CD4-positive, alpha-beta T cell treated with Interleukin-12 subunit alpha and Interleukin-12 subunit beta, for 1 hour (primary cell): ENCODE measurements at regions not wholly inside any gene's neighbourhood (a gene's known extent, or its start where the extent isn't known, plus 50 kb on each side); places are given as distances from the start of the nearest gene placed in this dataset.

Source experiments
- DNase-seq: peaks from one replicate; pipeline ENCODE4 v3.0.0-alpha.2; 2020

DNA sequence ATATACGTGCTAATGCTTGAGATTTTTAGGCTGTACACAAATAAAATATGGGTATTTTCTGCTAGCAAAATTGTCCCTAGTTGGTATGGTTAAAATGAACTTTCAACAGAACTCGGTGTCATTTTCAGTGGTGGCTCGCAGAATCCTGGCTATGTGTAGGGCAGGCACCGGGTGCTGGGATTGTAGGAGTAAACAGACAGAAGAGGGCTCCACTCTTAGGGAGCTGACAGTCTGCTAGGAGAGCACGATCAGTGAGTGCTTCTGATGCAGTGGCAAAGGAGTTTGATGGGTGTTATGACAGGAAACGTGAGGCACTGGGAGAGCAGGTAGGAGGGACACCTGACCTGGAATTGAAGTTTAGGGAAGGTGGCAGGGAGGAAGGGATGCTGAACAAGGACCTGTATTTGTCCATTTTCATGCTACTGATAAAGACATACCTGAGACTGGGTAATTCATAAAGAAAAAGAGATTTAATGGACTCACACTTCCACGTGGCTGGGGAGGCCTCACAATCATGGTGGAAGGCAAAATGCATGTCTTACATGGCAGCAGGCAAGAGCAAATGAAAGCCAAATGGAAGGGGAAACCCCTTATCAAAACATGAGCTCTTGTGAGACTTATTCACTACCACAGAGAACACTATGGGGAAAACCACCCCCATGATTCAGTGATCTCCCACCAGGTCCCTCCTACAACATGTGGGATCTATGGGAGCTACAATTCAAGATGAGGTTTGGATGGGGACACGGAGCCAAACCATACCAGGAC is 105.4 kb upstream of the LCLAT1 start:
- no peak for DNase-seq

DNA sequence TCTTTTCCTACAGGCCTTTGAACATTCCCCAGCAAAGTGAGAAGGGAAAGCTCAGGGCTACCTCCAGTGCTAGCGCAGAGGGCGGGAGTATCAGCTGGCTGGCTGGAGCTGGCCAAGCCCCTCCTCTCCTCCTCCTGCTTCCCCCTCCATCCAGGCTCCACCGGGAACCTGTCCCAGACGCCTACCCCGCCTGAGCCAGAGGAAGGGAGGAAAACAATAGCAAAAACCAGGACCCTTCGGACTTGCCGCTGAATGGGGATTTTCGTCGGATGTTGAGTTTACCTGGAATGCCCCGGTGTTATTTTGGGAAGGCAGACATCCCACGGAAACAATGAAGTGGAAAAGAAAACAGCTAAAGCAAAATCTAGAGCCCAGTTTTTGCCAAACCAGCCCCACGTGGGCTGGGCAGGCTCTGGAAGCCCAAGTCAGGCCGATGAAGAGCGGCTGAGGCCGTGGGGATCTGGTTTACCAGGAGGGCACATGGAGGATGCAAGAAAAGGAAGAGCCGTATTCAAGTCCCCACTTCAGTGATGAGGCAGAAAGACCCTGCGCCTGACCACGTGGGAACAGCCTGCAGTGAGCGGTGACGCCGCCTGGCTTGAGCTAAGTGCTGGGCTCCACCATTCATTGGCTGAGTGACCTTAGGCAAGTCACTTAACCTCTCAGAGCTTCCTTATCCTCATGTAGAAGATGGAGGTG is 100.4 kb upstream of the LCLAT1 start:
- DNase-seq: no peak

DNA sequence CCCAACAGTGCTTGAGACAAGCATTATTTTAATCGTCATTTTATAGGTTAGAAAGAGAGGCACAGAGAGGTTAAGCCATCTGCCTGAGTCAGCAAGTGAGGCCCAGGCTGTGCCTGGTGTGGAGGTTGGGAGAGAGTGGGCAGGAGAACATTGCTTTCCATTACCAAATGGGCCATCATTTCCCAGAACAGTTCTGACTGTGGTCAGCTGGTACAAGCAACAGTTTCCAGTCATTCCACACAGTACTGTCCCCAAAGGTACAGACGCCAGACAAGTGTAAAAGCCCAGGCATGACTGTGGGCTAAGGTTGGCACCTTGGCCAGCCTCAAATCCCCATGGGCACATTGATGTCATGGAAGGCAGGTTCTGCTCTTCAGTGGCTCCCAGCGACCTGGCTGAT is 98.2 kb upstream of the LCLAT1 start:
- no peak for DNase-seq

DNA sequence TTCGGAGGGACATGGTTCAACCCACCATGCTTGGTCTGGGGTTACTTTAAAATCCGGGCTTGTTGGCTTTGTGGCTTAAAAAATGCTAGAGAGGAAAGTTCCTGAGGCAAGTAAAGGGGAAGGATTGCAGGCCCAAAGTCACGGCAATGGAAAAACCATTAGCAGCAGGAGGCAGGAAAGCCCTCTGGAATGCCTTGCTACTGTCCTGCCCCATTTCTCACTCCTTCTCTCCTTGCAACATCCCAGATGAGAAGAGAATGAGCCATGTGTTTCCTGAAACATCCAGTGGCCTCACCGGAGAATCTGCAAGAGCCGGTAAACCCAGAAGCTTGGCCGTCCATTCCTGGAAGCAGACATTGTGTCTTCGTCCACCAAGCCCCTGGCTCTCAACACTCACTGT is 97.4 kb upstream of the LCLAT1 start:
- DNase-seq: no peak

DNA sequence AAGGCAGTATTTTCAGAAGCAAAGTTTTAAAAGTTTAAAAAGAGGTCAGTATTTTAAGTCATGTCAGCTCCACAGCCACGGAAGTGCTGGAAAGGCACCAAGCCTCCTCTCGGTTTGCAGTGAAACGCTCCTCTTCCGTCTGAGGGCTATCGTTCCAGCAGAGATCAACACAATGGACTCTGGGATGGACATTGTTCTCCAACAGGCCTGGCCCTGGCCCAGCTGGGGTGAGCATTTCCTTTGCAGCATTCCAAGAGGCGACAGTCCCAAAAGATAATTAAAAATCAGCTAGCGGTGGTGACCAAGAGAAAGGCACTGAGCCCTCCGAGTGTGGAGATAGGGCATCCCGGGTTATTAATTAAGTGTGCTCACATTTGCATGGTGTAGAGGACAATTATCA is 95.9 kb upstream of the LCLAT1 start:
- DNase-seq: no peak

DNA sequence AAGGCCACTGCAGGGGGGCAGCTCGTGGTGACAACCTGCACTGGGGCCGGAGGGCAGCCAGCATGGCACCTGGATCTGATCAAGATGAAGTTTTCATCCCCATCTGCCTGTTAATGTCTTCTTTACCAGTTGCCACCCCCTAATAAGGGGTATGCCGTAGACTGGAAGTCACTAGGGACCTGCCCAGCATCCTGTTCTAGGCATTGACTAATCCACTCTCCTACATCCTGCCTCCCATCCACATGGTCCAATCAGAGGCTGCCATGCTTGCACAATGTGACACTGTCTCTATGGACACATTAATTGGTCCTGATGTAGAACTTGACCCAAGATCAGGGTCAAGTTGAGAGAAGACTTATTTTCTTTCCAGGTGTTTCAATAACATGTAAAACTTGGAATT is 95.1 kb upstream of the LCLAT1 start:
- DNase-seq: no peak

DNA sequence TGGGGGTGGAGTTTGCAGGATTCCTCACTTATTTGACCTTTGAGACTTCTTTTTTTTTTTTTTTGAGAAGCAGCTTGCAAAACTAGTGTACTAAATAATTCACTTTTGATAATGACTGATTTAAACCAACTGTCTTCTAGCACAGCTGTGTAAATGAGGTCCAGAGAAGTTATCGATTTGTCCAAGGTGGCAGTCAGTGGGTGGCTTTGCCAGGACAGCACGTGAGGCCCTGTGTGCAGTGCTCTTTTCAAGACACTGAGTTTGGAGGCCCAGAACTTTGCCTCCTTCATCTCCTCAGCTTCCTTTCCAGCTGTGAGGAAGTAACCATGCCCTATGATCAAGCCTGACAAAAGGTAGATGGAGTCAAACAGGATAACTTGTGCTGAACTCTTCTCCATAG is 92.9 kb upstream of the LCLAT1 start:
- no peak for DNase-seq

DNA sequence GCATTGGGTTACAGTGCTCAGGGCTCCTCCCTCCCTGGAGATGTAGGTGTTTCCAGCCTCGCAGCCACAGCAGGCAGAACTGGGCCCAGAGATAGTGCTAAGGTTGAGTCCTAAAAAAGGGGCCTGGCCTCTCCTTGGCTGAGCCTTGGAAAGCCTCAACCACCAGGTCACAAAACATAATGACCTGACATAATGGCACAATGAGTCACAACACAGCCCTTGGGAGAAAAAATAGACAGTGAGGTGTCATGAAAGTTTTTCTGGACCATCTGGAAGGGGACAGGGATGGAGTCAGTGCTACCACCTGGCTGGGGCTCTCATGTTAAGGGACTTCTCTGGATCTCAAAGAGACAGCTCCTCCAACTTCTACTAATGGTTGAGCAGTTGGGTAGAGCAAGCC is 92.4 kb upstream of the LCLAT1 start:
- DNase-seq: no peak

DNA sequence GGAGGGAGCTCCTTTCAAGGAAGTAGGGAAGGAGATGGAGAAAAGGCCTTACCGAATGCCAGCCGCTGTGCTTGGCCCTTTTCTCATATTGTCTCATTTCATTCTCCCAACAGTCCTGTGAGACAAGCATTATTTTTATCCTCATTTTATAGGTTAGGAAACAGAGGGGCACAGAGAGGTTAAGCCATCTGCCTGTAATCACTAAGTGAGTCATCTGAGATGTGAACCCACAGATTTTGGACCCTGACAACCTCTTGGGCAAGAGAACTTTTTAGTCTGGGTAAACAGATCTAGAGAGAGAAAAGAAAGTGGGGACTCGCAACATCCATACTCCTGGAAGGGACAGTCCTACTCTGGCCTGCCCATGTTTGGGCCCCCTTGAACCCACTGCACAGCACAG is 91.7 kb upstream of the LCLAT1 start:
- no peak for DNase-seq

DNA sequence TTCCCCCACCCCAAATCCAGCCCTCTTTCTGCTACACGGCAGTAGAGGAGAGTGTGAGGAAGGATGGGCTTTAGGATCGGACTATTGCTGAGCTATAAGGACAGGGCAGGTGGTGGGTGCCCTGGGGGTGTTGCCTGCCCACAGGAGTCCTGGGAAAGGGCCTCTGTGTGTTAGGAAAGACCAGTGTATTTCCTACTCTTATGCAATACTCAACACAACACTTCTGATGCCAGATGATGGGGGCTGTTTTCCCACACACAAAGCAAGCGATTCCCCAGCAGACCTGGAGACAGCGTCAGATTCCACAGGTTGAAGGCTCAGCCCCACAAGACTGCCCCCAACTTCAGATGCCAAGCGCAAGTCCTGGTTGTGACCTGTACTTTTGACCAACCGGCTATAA is 91.0 kb upstream of the LCLAT1 start:
- no peak for DNase-seq

DNA sequence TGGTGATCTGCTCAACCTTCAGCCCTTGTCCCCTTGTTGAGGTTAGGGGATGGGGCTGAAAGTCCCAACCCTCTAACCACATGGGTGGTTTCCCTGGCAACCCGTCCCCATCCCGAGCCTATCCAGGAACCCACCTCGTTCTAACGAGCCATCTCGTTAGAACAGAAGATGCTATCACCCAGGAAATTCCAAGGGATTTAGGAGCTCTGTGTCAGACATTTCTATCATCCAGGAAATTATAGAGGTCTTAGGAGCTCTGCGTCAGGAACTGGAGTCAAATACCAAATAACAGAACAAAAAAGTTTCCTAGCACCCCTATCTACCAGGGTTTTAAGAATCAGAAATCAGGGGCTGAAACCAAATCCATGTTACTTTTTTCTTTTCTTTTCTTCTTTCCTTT is 90.3 kb upstream of the LCLAT1 start:
- DNase-seq: no peak

DNA sequence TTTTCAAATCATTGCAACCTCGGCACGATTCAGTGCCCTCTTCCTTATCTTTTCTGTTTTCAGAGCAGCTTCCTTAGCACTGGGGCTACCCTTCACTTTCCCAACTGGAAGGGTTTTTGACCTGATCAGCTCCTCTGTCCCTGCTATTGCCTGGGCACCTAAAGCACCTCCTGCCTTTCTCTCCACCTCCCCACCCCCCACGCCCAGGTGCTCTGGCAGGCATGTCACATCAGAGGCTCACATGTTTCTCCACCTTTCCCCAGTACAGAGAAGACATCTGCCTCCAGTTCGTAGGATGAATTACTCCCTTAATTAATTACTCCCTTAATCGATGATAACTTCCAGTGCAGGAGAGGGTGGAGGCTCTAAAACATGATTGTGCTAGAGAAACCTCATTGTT is 88.7 kb upstream of the LCLAT1 start:
- DNase-seq: no peak

DNA sequence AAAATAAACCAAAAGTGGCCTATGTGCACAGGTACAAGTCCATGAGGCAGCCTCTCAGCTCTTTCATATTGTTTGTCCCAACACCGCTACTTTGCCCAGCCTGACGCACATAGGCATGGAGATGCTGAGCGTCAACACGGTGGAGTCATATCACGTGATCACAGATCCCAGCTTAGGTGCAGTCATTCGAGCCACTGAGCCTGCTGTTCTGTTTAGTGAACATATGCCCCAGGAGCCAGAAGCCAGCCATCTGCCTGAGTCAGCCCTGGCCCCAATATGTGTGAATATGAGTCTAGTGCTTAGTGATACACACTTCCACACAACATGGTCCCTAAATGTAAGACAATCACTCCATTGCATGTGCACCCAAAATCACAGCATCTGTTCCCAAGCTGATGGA is 88.2 kb upstream of the LCLAT1 start:
- no peak for DNase-seq

DNA sequence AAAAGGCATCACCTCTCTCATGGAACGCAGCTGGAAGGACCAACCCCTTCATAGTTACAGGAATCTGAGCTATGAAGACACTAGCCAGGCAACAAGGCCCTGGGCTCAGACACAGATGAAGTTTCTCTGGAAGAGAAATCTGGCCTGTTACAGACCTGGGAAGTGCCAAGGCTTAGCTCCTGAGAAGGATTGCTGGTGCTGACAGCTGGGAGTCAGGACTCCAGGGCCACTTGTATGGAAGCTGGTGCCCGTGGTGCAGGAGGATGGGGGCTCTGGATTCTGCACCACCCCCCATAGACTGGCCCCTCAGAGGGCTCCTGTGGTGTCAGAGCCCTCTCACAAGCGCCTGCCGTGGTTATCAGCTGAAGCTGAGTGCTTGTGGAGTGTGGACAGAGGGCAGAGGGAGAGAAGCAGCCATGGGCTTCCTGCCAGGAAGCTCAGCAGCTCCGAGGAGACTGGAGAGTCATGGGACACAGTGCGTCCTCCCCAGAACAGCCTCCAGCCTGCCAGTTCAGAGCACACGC is 87.3 kb upstream of the LCLAT1 start:
- no peak for DNase-seq

DNA sequence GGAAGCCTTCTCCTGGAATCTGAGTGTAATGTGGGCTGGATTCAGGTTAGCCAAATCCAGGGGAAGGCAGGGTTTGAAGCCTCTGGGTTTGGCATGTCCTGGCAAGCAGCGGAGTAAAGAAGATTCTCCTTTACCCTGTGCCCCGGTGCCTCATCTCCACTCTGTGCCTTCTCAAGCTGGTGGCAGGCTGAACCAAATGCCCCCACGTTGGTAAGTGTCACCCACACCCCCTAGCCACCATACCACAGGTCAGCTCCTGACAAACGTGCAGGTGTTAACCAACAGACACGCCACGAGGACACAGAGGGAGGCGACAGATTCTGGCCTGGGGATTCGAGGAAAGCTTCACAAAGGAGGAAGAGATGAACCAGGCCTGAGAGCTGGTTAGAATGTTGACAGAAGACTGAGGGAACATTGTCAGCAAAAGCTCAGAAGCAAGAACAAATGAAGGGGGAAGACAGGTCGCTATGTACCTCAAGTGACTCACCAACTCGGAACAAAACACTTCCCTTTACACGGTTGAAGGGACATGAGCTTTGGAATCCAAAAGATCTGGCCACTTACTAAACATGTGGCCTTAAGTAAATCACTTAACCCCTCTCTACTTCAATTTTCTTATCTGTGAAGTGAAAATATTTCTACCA is 85.2 kb upstream of the LCLAT1 start:
- DNase-seq: no peak

DNA sequence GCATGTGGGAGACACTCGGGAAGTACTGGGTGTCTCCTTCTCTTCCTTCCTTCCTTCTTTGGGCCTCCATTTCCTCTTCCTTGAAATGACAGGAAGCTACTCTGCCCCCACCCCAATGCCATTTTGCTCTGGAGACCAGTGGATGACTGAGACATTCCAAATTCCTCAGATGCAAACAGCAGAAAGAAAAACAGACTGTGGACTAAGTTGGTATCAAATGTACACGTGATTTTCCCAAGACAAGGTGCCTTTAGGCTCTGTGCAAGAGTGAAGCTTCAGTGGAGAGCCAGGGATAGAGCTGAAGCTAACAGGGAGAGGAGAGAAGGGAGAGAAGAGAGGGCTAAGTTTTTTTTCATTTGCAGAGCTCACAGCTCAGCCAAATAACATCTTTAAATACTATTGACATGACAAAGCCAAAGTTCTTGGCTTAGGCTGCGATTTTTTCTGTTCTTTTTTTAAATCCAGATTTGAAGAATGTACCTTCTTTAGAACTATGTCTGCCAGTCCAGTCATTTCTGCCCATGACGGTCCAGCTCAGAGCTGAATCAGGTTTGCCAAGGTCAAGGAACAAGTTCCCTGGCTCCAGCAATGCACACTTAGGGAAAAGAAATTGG is 84.5 kb upstream of the LCLAT1 start:
- DNase-seq: no peak

DNA sequence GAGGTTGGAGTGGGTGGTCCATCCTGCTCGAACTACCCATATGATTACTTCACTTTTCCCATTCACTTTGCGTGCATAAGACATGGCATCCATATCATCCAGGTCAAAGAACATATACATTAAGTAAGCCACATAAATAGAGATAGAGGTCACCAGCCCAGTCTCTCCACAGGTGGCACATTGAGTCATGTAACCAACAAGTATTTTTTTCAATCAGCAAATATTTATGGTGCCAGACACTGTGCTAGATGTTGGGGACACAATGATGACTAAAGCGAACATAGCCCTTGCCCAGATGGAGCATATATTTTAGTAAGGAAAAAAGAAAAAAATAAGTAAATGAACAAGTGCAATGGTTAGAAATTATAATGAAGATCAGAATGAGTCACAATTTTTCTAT is 83.6 kb upstream of the LCLAT1 start:
- no peak for DNase-seq

DNA sequence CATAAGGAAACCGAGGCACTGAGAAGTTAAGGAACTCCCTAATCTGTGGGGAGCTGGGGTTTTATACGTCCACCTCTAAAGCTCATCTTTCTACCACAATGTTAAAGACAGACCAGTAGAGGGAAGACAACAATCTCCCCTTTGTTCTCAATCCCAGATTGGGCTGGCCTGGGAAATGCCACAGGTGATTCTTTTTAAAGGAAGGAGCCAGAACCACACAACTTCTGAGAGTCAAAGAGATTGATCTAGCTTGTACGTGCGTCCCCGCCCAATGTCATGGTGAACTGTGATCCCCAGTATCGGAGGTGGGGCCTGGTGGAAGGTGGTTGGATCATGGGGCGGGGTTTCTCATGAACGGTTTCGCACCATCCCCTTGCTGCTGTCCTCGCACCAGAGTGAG is 81.8 kb upstream of the LCLAT1 start:
- no peak for DNase-seq

DNA sequence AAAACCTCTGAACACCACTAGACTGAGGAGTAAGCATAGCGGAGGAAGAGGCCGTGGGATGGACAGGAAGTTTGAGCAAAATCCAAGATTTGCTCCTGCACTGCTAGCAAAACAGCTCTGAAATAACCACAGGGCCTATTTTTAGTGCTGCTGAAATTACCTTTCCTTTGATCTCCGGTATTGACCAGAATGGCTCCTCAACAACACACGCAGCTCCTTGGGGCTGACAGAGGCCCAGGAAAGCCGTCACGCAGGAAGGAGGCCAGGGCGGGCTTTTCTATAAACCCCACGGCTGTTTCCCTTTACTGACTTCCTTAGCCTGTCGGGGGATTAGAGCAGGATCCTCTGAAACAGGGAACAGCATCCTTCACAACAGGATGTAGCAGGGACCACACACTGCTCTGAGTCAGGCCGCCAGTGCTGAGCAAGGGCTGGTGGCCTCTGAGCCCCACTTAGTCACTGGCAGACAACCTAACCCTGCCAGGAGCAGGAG is 80.8 kb upstream of the LCLAT1 start:
- DNase-seq: no peak

DNA sequence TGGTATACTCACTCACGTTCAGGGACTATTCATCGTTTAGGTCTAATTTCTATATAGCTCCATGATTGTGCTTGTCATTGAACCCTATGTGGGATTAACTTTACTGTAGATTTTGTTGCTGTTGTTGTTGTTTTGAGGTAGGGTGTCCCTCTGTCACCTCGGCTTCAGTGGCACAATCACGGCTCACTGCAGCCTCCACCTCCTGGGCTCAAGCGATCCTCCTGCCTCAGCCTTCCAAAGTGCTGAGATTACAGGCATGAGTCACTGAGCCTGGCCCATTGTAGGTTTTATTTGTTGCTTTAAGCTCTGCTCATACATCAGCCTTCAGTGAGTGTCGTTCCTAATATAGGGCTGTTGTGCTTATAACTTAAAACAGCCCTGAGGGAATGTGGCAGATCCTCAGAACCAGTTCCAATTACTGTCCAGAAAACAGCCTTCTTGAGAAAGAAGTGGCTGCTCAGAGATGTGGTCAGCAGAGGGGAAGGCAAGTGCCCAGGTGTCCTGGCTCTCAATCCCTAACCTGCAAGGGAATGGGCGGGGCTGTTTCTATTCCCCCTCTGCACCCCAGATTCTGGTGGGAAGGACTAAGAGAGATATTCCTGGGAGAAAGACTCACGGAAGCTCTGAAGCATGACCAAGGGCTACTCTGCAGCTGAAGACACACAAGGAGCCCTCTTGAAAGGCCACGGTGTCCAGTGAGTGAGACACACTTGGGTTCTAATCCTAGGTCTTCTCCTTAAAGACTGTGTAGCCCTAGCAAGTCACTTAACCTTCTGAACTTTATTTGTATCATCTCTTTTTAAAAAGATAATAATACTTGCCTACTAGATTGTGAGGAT is 79.6 kb upstream of the LCLAT1 start:
- DNase-seq: no peak

DNA sequence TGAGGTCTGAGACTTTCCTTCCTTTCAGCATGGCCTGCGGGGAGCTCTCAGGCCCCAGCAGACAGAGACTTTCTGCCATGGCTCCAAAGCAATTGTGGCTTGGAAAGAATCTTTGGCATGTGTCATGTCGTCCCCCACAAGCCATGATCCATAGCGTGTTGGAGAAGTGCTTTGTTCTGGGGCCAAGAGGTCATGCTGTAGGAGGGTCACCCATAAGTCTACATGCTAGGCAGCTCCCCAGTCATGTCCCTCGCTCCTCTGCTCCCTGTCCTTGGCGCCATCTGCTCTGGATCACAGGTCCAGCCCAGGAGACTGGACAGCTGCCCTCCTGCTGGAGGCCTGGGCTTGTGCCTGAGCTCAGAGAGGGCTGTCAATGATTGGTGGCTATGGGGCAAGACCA is 78.8 kb upstream of the LCLAT1 start:
- no peak for DNase-seq

DNA sequence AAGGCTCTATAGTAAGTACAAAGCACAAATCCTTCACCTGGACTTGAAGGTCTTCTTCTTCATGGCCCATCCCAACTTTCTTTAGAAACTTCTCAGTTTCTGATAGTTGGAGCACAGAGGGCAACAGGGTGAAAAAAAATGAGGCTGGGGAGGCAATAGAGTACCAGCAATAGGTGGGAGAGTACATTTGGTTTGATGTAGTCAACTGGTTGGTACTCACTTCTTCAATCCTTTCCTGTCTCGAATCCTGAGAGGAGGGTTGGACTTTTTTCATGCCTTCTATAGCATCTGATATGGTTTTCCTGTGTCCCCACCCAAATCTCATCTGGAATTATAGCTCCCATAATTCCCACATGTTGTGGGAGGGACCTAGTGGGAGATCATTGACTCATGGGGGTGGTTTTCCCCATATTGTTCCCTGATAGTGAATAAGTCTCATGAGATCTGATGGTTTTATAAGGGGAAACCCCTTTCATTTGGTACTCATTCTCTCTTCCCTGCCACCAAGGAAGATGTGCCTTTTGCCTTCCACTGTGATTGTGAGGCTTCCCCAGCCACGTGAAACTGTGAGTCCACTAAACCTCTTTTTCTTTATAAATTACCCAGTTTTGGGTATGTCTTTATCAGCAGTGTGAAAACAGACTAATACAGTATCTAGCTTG is 75.9 kb upstream of the LCLAT1 start:
- DNase-seq: no peak
